ENCODE measurements at regions not wholly inside any gene's neighbourhood (a gene's known extent, or its start where the extent isn't known, plus 50 kb on each side); places are given as distances from the start of the nearest gene placed in this dataset.

- no peak for TF ChIP-seq CTCF (IDR thresholded peaks at IDR 0.05)
- no peak for TF ChIP-seq POLR2A (IDR thresholded peaks at IDR 0.05)
Observed at GRCh38 chr2:56892382-56892781, 708.6 kb downstream of the CCDC85A start.
